NCI-H82 (cell line): ENCODE measurements at regions not wholly inside any gene's neighbourhood (a gene's known extent, or its start where the extent isn't known, plus 50 kb on each side); places are given as distances from the start of the nearest gene placed in this dataset.

ENCODE experiments used
- DNase-seq: peaks from one replicate; lab custom pipeline; 2025; lab: John Stamatoyannopoulos, UW

DNA sequence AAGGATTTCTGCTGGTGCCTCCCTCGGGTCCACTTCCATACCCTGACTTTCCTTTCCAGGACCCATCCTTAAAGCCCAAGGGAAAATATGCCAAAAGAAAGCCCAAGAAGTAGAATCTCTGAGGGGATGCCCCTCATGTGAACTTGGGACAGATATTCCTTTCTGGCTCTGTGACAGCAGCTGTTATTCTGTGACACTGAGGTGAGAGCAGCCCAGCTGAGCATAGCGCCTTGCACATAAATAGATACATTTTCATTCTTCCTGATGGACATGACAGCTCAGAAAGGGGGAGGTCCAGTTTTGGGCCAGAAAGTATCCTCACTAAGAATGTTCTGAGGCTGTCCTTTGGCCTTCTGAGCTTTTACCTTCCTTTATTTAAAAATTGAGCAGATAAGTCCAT lies 353.2 kb downstream of the SAMD5 start:
- DNase-seq = no peak

DNA sequence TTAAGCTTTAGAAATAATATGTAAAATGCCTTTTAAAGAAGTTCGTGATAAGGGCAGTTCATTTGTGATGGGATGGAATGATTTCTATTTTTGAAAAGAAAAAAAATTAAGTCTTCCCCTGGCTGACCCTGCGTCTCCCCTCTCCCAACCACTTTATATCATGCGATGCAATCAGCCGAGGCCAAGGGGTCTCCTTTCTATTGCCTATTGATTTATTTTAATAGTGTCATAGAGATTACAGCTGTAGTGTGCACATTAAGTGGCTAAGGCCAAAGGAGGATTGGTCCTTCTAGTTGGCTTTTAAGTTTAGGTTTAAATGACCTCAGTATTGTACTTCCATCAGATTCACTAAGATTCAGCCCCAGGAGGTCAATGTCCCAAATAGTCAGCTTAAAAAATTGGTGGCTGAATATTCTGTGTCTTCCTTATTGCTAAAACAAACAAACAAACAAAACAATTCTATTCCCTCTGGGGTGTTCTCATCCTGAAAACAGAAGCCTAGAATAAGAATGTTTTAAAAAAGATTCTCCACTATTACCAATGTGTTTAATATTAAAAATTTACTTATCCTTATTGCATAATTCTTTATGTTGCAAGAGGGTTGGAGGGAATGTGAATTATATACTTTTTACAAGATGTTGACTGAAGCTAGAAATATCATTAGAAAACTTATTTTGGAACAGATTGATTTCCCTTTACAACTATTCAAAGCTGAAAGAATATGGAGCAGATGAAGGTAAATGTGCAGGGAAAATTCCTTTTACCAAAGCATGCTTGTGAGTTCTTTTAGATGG lies 359.1 kb downstream of the SAMD5 start:
- DNase-seq = no peak

DNA sequence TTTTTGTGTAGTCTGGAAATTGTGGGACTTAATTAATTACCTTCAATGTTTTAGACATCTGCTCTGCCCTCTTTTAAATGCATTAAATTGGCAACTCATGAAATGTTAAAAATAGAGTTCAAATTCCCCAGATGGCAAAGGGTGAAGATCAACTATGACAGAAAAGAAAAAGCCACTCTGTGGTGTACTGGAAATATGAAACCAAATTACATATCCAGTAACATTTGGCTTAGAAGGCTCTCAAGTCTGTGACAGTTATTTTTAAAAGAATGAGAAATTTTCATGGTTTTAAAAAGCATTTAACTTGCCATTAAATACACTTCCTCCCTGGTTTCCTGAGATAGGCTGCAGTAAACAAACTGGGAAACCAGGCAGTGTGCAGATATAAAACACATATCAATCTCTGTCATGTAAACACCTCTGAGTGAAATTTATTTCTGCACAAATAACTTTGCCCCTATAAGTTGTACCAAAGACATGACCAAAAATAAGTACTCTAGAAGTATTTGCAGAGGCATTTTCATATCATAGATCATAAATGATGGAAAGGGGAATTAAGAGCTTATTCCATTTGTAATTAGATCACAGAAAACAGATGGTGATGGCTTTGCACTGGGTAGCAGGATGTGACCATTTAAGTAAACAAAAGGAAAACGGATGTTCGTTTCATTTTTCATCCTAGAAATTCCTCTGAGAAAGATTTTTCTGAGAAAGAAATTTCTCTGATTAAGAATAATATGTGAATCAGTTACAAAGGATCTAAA lies 360.1 kb downstream of the SAMD5 start:
- peak; percentile 73 for DNase-seq

DNA sequence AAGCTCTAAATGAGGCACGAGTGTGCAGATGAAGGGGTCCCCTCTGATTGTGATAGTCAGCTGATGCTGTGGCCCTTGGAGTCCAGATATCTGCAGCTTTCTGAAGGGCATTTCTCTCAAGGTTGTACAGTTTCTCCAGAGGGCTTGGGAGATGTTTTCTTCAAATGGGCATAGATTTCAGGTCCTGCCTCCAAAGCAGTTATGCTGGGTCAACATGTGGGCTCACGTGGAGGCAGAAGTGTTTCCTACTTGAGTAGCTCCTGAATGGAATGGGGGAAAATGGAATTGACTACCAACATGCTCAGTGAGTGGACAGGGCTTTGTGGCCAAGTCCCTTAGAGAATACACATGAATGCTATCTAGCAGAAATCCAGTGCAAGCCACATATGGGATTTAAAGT lies 360.7 kb downstream of the SAMD5 start:
- no peak for DNase-seq

DNA sequence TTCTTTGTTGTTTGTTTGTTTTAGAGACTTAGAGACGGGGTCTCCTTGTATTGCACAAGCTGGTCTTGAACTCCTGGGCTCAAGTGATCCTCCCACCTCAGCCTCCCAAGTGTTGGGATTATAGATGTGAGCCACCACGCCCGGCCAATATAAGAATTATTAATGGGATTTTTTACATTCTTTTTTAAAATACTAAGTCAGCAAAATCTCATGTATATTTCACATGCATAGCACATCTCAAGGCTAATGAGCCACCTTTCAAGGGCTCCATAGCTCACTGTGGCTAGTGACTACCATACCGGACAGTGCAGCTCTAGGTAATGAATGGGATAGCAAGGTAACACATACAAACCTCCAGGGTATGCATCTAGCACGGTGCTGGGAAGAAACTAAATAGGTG lies 361.4 kb downstream of the SAMD5 start:
- no peak for DNase-seq

DNA sequence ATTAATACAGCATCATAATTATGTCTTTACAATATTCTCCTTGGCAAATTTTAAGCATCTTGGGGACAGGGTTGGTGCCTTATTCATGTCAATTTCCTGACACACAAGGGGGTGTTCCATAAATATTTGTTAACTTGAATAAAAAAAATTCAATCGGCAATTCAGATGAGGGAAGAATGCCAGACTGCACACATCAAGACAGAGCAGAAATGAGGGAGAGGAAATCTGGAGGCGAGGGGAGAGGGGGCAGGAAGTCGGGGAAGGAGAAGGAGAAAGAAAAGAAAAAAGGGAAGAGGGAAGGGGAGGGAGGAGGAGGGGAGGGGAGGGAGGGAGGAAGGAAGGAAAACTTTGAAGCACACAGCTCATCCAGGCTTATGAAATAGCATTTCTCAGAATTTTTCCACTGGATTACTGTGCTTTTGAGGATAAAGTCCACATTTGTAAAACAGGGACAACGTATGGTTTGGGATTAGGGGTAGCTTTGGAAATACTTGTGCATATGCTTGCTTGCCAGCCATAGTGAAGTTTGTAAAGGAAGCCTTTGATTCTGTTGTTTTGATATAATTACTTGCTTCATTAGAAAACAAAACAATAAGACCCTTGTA lies 362.1 kb downstream of the SAMD5 start:
- DNase-seq = no peak

DNA sequence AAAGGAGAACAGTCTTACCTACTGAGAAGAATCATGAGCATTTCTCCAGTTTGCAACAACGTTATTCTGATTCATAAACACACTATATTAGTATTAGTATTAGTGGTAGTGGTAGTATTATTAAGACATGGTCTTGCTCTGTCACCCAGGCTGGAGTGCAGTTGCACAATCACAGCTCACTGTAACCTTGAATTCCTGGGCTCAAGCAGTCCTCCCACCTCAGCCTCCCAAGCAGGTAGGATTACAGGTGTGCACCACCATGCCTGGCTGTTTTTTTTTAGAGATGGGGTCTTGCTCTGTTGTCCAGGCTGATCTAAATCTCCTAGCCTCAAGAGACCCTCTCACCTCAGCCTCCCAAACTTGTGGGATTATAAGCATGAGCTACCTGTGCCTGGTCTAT lies 363.5 kb downstream of the SAMD5 start:
- DNase-seq = no peak

DNA sequence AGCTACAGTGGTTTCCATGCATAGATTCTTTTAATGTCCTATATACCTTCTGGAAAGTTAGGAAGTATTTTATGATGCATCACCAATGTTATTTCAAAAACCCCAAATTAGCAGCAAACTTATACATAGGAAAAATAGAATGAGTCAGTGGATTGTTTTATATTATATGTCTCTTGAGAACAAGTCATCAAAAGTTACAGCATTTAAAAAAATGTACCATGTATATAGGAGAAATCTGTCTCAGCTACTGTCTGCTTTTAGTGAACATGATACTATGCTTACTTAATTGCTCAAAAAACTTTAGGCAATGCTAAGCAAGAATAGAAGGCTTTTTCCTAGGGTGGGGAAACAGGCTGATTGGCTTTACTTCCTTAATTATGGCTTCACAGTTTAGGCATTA lies 365.3 kb downstream of the SAMD5 start:
- DNase-seq = no peak

DNA sequence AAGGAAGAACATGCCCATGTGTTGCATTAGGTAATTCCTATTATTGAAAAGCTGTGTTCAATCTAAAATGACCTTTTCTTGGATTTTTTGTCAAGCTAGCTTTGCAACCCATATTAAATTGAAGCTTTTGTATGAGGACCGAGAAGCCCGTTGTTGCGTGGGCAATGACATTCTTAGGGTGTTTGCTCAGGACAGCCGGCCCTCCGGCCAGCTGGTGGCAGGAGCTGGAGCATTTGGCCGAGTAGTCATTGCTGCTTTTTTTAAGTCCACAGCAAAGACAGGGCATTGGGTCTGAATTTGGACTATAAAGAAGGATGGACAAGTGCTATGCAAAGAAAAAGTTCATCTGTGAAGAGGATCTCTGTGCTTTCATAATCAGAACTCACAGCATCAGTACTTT lies 365.8 kb downstream of the SAMD5 start:
- no peak for DNase-seq

DNA sequence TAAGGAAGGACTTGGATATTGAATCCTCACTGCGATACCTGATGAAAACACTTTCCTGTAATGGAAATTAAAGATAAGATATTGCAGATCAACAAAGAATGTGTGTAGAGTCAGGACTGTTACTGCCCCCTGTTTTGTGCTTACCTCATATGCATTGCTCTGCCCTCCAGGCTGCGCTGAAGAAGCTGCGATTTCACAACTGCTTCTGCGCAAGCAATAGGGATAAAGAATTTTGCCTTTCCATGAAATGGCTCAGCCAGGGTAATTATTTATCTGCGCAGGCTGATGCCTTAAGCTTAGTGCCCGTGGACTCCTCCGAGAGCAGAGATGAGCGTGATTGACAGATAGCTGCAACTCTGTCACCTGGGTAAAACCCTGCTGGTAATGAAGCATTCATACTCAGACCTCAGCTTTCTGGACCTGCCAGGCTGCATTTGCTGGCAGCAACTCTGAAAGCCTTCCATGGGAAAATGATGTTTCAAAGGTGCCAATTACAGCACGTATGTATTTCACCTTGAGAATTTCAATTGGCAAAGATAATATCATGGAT lies 370.6 kb downstream of the SAMD5 start:
- no peak for DNase-seq

DNA sequence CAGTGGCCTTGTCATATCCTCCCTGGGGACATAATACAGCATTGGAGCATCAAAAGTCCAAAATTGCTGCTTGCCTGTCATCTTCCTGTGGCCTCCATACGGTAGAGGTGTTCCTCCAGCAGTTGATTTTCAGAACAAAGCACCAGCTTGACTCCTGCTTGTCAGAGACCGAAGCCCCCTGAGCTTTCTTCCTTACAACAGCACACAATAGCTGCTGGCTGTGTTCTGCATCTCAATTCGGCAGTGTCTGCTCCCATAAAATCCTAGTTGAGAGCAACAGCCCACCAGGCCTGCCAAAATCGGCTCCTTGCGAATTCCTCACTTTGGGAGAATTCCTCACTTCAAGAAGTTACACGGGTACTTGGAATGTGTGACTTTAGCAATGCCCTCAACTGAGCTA lies 372.9 kb downstream of the SAMD5 start:
- no peak for DNase-seq

DNA sequence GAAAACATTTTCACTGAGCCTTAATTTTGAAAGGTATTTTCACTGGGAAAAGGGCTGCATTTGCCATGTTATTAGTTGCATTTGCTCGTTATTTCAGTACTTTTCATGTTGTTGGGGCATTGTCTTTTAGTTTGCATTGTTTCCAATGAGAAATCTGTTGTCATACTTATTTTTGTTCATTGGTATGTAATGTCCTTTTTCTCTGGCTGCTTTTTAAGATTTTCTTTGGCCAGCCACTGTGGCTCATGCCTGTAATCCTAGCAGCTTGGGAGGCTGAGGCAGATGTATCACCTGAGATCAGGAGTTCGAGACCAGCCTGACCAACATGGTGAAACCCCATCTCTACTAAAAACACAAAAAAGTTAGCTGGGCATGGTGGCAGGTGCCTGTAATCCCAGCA lies 379.9 kb downstream of the SAMD5 start:
- no peak for DNase-seq

DNA sequence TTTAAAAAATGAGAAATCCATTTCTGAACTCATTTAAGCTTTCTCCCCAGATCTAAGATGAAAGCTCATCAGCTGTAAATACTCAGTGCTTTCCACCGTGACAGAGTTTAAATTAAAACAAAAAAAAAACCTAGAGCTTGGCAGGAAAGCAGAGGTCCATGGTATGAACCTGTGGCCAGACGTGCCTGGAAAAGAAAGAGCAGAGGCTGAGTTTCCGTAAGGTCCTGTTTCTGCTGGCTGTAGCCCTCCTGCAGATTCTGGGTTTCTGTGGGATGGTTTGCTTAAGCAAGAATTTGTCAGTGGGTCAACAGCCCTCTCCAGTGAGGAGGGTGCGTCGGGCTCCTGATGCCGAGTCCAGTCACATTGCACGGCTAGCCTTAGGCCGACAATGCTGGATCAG lies 383.2 kb downstream of the SAMD5 start:
- no peak for DNase-seq

DNA sequence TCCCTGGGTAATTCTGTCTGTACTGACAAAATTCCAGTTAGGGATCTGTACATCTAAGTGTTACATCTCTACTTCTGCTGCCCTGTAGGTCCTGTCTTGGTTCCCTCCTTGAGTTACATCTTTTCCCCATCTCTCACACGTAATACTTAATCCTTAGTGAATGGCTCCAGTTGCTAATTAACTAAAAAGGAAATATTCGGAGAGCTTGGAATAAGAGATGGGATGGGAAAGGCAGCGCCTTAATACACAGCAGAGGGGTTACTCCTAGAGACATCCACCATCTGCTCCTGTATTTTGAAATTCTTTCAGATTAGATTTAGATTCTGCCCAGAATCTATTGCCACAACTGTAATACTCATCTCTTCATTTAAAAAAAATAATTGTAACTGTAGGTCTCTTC lies 384.0 kb downstream of the SAMD5 start:
- DNase-seq = peak; percentile 86

DNA sequence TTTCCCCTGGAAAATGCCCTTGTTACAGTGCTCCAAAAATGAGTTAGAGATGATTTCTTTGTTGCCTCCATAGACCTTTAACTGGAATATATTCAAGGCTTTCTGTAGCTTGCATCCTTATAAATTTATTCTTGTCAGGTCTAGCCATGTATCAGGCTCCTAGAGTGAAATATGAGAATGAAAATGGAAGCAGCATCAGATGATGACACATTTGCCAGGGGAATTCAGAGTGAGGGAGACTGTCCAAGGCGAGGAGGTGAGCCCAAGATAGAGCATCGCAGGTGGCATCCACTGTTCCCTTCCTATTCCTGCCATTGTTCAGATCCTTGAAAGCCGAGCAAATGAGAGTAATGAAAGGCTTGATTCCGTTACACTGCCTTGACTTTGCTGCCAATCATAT lies 386.8 kb downstream of the SAMD5 start:
- DNase-seq = no peak

DNA sequence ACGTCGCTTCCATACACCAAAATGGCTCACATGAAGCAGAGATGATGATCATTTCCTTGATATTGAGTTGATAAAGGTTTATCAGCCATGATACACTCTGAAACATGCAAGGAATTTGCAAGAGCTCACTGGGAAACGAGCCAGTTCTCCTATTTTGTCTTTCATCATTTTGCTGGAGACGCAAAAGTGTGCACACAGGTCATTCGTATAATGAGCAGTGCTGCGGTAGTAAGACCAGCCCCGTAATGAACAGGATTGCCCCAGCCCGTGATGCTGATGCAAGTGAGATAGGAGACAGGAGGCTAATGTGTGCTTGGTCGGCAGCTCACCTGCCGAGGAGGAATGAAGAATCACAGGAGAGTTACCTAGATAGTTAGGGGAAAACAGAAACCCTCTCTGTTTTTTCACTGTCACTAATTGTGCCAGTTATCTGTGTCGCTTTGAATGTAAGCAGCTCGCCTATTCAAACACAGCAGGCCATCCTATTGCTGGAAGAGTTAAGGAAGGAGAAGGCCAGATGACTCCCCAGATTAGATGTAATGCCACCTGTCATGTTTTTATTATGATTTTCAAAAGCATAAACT lies 391.8 kb downstream of the SAMD5 start:
- no peak for DNase-seq

DNA sequence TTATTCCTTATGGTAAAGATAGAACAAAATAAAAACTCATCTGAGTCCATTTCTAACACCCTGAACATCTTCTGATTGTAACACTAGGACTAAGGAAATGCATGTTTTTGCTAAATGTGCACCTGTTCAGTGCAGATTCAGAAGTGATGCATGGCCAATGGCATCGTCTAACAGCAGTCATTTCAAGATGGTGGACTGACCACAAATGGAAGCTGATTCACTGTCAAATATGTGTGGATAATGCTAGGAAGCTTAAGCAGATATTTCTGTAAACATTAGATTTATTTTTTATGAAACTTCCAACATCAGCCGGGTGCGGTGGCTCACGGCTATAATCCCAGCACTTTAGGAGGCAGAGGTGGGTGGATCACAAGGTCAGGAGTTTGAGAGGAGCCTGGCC lies 394.8 kb downstream of the SAMD5 start:
- no peak for DNase-seq

DNA sequence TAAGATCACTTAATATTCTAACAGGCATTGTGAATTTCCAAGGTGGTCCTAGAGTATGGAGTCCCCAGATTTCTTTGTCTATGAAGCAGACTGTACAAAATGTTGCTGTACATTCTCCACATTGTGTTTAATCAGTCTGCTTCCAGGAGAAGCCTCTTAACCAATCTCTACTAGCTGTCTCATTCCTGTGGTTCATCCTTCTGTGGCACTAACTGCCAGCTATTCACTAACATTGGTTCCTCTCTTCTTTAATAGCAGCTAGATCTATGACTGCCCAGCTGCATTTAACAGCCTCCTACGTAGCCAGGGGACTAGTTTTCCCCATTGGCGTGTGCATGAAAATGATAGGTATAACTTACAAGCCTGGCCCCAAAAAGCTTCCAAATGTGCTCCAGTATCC lies 395.4 kb downstream of the SAMD5 start:
- no peak for DNase-seq

DNA sequence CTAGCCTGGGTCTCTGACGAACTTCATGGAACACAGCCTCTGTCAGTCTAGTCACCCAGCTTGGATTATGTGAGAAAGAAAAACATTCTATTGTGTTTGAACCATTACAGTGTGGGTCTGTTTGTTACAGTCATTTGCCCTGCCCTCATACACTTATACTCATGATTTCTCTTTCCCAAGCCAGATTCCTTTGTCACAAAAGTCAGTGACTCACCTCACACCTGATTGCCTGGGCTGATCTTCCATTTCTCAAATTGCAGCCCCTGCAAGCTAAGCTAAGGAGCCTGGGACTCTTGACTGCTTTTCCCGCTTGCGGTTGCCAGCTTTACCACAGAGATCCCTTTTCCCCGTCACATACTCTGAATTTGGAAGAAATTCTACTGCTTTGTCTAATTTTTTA lies 395.9 kb downstream of the SAMD5 start:
- no peak for DNase-seq

DNA sequence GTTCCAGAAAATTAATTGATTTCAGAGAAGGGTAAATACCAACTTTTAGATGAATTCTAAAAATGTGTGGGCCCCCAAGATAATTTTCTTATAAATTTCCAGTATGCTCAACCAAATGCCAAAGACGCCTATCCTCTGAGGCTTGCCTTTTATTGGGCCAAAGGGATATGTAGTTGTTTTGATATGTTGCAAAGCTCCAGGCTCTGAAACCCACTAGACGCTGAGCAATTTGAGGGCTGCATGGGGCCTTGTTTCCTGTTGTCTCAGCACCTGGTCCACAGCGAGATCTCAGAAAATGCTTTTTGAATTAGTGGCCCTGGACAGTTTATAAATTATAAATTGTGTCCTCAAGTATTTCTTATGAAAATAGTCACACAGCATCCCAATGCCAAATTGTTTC lies 397.2 kb downstream of the SAMD5 start:
- no peak for DNase-seq

DNA sequence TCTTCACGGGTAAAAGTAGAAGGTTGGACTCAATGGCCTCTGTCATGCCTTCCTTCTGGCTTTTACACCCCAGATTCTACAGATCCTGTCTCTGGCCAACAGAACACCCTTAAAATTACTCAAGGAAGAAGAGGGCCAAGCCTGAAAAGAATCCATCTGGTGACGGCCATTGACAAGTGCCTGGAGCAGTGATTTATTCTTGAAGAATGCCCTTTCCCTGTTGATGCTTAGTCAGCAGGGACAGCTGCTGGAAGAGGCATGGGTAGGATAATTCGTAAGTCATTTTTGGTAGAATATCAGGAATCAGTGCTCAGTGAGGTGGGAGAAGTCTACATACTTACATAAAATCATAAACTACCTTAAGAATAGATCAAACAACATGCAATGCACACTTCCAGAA lies 397.9 kb downstream of the SAMD5 start:
- no peak for DNase-seq

DNA sequence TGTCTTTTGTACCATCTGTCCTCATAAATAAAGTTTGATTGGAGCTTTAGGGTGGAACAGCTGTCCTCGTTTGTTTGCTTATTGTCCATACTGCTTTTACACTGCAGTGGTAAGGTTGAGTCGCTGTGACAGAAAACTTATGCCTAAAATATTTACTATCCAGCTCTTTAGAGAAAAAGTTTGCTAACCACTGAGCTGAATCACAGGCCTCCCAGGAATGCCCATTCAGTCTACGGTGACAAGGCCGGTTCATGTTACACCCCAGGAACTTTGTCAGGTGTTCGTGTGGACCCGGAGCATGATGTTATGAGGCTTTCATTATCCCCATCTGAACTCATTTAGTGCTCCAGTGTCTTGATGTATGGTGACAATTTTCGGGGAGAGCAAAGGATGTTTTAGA lies 401.1 kb downstream of the SAMD5 start:
- no peak for DNase-seq

DNA sequence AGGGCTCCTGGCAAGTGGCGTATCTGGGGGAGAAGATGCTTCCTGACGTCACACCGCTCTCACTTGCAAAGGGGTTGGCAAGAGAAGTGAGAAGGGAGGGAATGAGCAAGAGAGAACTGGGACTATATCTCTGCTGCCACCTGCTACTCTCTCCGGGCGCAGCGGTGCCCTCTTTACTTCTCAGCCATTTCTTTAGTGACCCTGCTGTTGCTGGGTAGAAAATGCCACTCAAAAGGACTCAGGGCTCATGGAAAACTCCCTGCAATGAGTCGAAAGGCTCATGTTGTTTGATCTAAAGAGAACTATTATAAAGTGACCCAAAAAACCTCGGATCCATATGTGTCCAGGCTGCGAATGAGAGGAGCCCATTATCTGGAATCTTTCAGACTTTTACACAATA lies 401.8 kb downstream of the SAMD5 start:
- no peak for DNase-seq
